NB4 (cell line): ENCODE measurements at regions not wholly inside any gene's neighbourhood (a gene's known extent, or its start where the extent isn't known, plus 50 kb on each side); places are given as distances from the start of the nearest gene placed in this dataset.

Experiments used
- DNase-seq: peaks from one replicate; pipeline ENCODE4 v3.0.0; 2010; ENCODE audit warnings: low read depth
- H3K4me3 ChIP-seq: one replicate; pipeline ENCODE4 v1.5.1; 2011; ENCODE audit warnings: mild to moderate bottlenecking, low read depth, low read length, moderate library complexity
- CTCF ChIP-seq: IDR thresholded peaks from one replicate; pipeline ENCODE4 v1.5.1; 2012; ENCODE audit warnings: low read depth, low read length
- MAX ChIP-seq: IDR thresholded peaks from 2 replicates; pipeline ENCODE4 v1.6.1; 2011; ENCODE audit warnings: low read depth, low read length
- MYC ChIP-seq: IDR thresholded peaks from 2 replicates; pipeline ENCODE4 v1.6.1; 2011; ENCODE audit warnings: low read depth, low read length
- POLR2A ChIP-seq: IDR thresholded peaks from 2 replicates; pipeline ENCODE4 v1.6.1; 2011; ENCODE audit warnings: mild to moderate bottlenecking; ENCODE audit not compliant: insufficient read length; ENCODE audit errors: extremely low read depth

- no peak overlapping the region for H3K4me3 ChIP-seq
- TF ChIP-seq MYC = no peak
- no peak for TF ChIP-seq MAX
- TF ChIP-seq CTCF = no peak
- TF ChIP-seq POLR2A = no peak
- no peak for DNase-seq
Observed at GRCh38 chr19:30160426-30160825, 211.8 kb upstream of the ZNF536 start.

- TF ChIP-seq CTCF (no peak), MYC (no peak)
- no peak overlapping the region for H3K4me3 ChIP-seq
- no peak for DNase-seq
Observed at GRCh38 chr19:30161021-30161655, 211.0 kb upstream of the ZNF536 start.

GRCh38 chr19:30161770-30162169 lies 210.4 kb upstream of the ZNF536 start:
- TF ChIP-seq MYC (no peak), POLR2A (no peak), MAX (no peak), CTCF (no peak)
- no peak overlapping the region for H3K4me3 ChIP-seq
- no peak for DNase-seq

GRCh38 chr19:30162718-30163117 lies 209.5 kb upstream of the ZNF536 start:
- H3K4me3 ChIP-seq = no peak overlapping the region
- no peak for TF ChIP-seq CTCF
- no peak for TF ChIP-seq MYC
- TF ChIP-seq POLR2A = no peak
- TF ChIP-seq MAX = no peak
- no peak for DNase-seq

- no peak overlapping the region for H3K4me3 ChIP-seq
- no peak for DNase-seq
- no peak for TF ChIP-seq MYC
- no peak for TF ChIP-seq POLR2A
- TF ChIP-seq CTCF = no peak
- TF ChIP-seq MAX = no peak
Observed at GRCh38 chr19:30163663-30164062, 208.5 kb upstream of the ZNF536 start.
